SJSA1 (cell line): ENCODE measurements at regions not wholly inside any gene's neighbourhood (a gene's known extent, or its start where the extent isn't known, plus 50 kb on each side); places are given as distances from the start of the nearest gene placed in this dataset.

ENCODE experiments used
- DNase-seq, 2 experiments: peaks; one replicate each; pipeline ENCODE4 v3.0.0-alpha.2; 2015 to 2020; ENCODE audit warnings: low spot score in 2 of 2, low read depth in 1 of 2
- H3K27ac ChIP-seq: fragments of 250-450 bp; sonication (Bioruptor Pico); 2 replicates; pipeline ENCODE4 v1.5.1; 2020; ENCODE audit warnings: mild to moderate bottlenecking, moderate library complexity
- H3K27me3 ChIP-seq: fragments of 250-450 bp; sonication (Bioruptor Pico); replicated peaks from 2 replicates; pipeline ENCODE4 v1.5.1; 2020; ENCODE audit warnings: mild to moderate bottlenecking, moderate library complexity
- H3K36me3 ChIP-seq: fragments of 250-450 bp; sonication (Bioruptor Pico); 2 replicates; pipeline ENCODE4 v1.5.1; 2020; ENCODE audit warnings: mild to moderate bottlenecking
- H3K4me1 ChIP-seq: fragments of 250-450 bp; sonication (Bioruptor Pico); replicated peaks from 2 replicates; pipeline ENCODE4 v1.6.1; 2021; ENCODE audit warnings: mild to moderate bottlenecking
- H3K4me3 ChIP-seq: fragments of 250-450 bp; sonication (Bioruptor Pico); 2 replicates; pipeline ENCODE4 v1.5.1; 2020; ENCODE audit warnings: mild to moderate bottlenecking
- H3K9me3 ChIP-seq: fragments of 250-450 bp; sonication (Bioruptor Pico); replicated peaks from 2 replicates; pipeline ENCODE4 v1.5.1; 2020; ENCODE audit warnings: mild to moderate bottlenecking

- Histone ChIP-seq H3K4me3 (no peak overlapping the region), H3K4me1 (no peaks in the 10 kb centered on the region), H3K36me3 (no peaks in the 10 kb centered on the region), H3K27ac (no peak overlapping the region), H3K27me3 (no peaks in the 10 kb centered on the region; the same call in 1 of the 2 replicates), H3K9me3 (peaks cover 4% of the 10 kb centered on the region; the same call in 1 of the 2 replicates)
- DNase-seq = no peak
These were observed 188.8 kb downstream of the EN1 start for GRCh38 chr2:118658596-118659198.

DNA sequence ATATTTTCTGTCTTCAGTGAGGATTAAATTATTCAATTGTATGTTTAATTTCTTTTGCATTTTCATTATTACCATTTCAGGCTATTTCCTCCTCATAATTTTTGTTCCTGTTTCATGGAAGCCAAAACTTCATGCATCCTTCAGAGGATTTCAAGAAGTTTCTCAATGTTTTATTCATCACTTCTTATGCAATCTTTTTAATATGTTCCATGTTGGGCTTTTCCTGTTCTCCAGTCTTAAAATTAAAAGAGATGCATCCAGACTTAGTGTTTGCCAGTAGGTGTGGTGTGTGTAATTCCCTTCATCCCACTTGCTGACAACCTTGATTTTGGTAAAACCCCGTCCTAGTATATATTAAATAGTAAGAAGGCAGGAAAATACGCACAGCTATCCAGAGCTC lies 190.0 kb downstream of the EN1 start:
- H3K27ac ChIP-seq = no peak overlapping the region
- no peaks in the 10 kb centered on the region; the same call in 1 of the 2 replicates for H3K27me3 ChIP-seq
- no peaks in the 10 kb centered on the region for H3K36me3 ChIP-seq
- peaks cover 4% of the 10 kb centered on the region; the same call in 1 of the 2 replicates for H3K9me3 ChIP-seq
- no peak for DNase-seq
- H3K4me1 ChIP-seq = no peaks in the 10 kb centered on the region
- H3K4me3 ChIP-seq = no peak overlapping the region

DNA sequence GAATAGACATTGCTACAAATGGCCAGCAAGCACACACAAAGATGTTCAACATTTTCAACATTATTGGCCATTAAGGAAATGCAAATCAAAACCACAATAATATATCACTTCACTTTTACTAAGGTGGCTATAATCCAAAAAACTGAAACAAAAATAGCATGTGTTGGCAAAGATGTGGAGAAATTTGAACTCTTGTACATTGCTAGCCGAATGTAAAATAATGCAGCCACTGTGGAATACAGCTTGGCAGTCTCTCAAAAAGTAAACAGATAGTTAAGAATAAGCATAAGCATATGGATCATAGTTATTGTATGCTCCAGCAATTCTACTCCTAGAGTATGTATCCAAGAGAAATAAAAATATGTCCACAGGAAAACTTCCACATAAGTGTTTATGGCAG lies 192.5 kb downstream of the EN1 start:
- Histone ChIP-seq H3K9me3 (peaks cover 4% of the 10 kb centered on the region; the same call in 1 of the 2 replicates), H3K27ac (no peak overlapping the region), H3K36me3 (no peaks in the 10 kb centered on the region), H3K4me1 (no peaks in the 10 kb centered on the region), H3K27me3 (no peaks in the 10 kb centered on the region; the same call in 1 of the 2 replicates), H3K4me3 (no peak overlapping the region)
- DNase-seq = no peak

DNA sequence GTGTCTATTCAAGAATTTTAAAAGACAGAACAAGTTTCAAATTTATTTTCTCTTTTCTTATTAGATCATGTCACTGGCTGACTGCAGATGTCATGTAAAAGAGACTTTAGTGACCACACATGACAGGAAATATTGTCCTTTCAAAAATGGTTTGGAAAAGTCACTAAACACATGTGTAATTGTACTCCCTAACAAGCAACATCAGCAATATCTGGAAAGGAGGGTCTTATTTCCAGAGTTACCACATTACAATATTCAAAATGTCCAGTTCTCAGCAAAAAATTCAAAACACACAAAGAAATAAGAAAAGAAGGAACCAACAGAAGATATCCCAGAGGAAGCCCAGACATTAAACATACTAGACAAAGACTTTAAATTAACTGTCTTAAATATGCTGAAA lies 197.1 kb downstream of the EN1 start:
- Histone ChIP-seq H3K4me1 (no peaks in the 10 kb centered on the region), H3K4me3 (no peak overlapping the region), H3K36me3 (no peaks in the 10 kb centered on the region), H3K27me3 (no peaks in the 10 kb centered on the region), H3K9me3 (no peaks in the 10 kb centered on the region), H3K27ac (no peak overlapping the region)
- DNase-seq = no peak

DNA sequence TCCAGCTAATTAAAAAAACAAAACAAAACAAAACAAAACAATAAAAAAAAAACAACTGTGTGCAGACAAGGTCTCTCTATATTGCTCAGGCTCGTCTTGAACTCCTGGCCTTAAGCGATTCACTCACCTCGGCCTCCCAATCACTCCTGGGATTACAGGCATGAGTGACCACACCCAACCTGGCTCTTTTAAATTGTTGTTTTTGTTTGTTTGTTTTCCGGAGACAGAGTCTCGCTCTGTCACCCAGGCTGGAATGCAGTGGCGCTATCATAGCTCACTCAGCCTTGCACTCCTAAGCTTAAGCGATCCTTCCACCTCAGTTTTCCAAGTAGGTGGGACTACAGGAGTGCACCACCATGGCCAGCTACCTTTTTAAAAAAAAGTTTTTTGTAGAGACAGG lies 201.6 kb downstream of the EN1 start:
- no peak overlapping the region for H3K4me3 ChIP-seq
- DNase-seq = no peak
- H3K9me3 ChIP-seq = no peaks in the 10 kb centered on the region
- no peak overlapping the region for H3K27ac ChIP-seq
- no peaks in the 10 kb centered on the region for H3K36me3 ChIP-seq
- H3K4me1 ChIP-seq = no peaks in the 10 kb centered on the region
- H3K27me3 ChIP-seq = no peaks in the 10 kb centered on the region

GRCh38 chr2:118644190-118644589 lies 203.3 kb downstream of the EN1 start:
- H3K4me1 ChIP-seq = no peaks in the 10 kb centered on the region
- no peak for DNase-seq
- H3K4me3 ChIP-seq = no peak overlapping the region
- H3K27ac ChIP-seq = no peak overlapping the region
- H3K9me3 ChIP-seq = no peaks in the 10 kb centered on the region
- H3K27me3 ChIP-seq = no peaks in the 10 kb centered on the region
- no peaks in the 10 kb centered on the region for H3K36me3 ChIP-seq

GRCh38 chr2:118643294-118643693 lies 204.2 kb downstream of the EN1 start:
- no peak for DNase-seq
- no peak overlapping the region for H3K27ac ChIP-seq
- no peaks in the 10 kb centered on the region for H3K27me3 ChIP-seq
- no peaks in the 10 kb centered on the region for H3K4me1 ChIP-seq
- no peaks in the 10 kb centered on the region for H3K36me3 ChIP-seq
- H3K9me3 ChIP-seq = no peaks in the 10 kb centered on the region
- H3K4me3 ChIP-seq = no peak overlapping the region

GRCh38 chr2:118642501-118642900 lies 204.9 kb downstream of the EN1 start:
- Histone ChIP-seq H3K9me3 (no peaks in the 10 kb centered on the region), H3K27ac (no peak overlapping the region), H3K36me3 (no peaks in the 10 kb centered on the region), H3K4me1 (no peaks in the 10 kb centered on the region), H3K4me3 (no peak overlapping the region), H3K27me3 (no peaks in the 10 kb centered on the region)
- no peak for DNase-seq

- H3K36me3 ChIP-seq = no peaks in the 10 kb centered on the region
- no peaks in the 10 kb centered on the region for H3K4me1 ChIP-seq
- no peak for DNase-seq
- H3K27ac ChIP-seq = no peak overlapping the region
- H3K9me3 ChIP-seq = no peaks in the 10 kb centered on the region
- no peaks in the 10 kb centered on the region for H3K27me3 ChIP-seq
- H3K4me3 ChIP-seq = no peak overlapping the region
These were observed 205.7 kb downstream of the EN1 start for GRCh38 chr2:118641711-118642110.

DNA sequence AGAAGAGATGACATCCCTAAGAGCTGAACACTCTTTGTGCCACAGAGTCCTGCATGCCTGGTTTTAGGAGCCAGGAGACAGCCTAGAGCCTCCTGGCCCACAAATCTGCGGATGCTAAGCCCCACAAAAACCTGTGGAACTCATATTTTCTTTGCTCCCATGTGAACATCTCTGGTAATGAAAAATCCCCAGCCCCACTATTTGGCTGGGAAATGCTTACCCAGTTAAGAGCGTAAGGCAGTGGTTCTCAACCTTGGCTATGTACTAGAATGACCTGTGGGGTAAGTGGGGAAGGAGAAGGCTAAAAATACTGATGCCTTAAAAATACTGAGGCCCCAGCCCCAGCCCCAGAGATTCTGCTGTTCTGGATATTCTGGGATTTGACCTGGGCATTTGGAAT lies 208.1 kb downstream of the EN1 start:
- no peaks in the 10 kb centered on the region for H3K27me3 ChIP-seq
- no peaks in the 10 kb centered on the region for H3K36me3 ChIP-seq
- no peaks in the 10 kb centered on the region for H3K9me3 ChIP-seq
- H3K27ac ChIP-seq = no peak overlapping the region
- no peak overlapping the region for H3K4me3 ChIP-seq
- no peaks in the 10 kb centered on the region for H3K4me1 ChIP-seq
- no peak for DNase-seq

DNA sequence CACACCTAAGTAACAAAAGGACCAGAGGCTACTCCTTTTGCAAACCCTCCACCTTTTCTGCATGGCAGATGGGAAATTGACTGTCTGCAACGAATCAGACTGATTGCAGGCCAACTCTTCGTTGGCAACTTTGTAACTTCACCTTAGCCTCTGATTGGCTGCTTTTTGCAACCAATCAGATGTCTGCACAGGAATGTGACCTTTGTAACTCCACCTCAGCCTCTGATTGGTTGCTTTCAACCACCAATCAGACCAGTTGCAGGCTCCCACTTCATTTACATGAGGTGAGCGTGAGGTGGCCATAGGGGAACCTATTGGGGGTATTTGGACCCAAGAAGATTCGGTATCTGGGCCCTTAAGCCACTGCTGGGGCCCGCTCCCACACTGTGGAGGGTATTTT lies 209.0 kb downstream of the EN1 start:
- no peaks in the 10 kb centered on the region for H3K36me3 ChIP-seq
- no peak overlapping the region for H3K4me3 ChIP-seq
- no peaks in the 10 kb centered on the region for H3K9me3 ChIP-seq
- no peak overlapping the region for H3K27ac ChIP-seq
- DNase-seq = no peak
- no peaks in the 10 kb centered on the region for H3K27me3 ChIP-seq
- H3K4me1 ChIP-seq = no peaks in the 10 kb centered on the region

DNA sequence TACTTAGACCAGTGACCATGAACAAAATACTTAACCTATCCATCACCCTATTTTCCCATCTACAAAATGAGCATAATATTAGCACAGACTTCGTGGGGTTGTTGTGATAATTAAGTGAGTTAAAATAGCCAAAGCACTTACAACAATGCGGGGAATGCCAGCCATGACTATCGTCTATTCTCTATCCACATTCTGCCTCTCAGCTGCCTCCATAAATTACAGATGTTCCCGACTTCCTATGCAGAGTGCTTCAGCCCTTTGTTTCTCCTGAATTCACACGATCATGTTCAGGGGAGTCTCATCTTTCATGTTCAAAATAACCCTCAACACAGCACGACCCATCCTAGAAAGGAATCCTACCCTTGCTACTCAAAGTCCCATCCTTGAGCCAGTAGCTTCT lies 211.6 kb downstream of the EN1 start:
- no peak for DNase-seq
- no peaks in the 10 kb centered on the region for H3K9me3 ChIP-seq
- H3K27me3 ChIP-seq = no peaks in the 10 kb centered on the region
- H3K4me3 ChIP-seq = no peak overlapping the region
- no peak overlapping the region for H3K27ac ChIP-seq
- H3K36me3 ChIP-seq = no peaks in the 10 kb centered on the region
- no peaks in the 10 kb centered on the region for H3K4me1 ChIP-seq

GRCh38 chr2:118634876-118635275 lies 212.6 kb downstream of the EN1 start:
- Histone ChIP-seq H3K27me3 (no peaks in the 10 kb centered on the region), H3K9me3 (no peaks in the 10 kb centered on the region), H3K4me3 (no peak overlapping the region), H3K4me1 (no peaks in the 10 kb centered on the region), H3K36me3 (no peaks in the 10 kb centered on the region), H3K27ac (no peak overlapping the region)
- DNase-seq = no peak

DNA sequence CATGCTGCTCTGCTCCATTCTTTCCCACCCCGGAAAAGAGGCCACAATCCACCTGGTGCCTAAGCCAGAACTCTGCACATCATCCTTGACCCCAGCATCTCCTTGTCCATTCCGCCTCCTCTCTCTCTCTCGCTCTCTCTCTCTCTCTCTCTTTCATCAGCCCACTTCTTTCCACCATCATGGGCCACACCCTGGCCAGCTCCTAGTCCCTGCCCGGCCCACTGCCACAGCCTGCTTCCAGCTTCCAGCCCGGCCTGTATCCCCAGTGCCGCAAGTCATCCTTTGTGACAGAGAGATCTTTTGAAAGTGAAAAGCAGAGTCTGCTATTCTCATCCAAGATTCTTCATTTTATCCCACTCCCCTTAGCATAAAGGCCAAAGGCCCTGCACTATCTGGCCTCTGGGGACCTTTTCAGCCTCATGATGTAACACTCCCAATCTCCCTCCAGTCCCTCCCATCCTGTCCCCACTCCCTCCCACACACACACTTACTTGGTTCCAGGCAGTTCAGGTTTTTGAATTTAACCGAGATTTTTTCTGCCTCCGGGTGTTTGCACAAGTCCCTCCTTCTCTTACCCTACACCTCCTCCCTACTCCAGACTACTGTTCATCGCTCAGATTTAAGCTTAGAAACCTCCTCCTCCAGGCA lies 214.0 kb downstream of the EN1 start:
- no peak for DNase-seq
- H3K4me1 ChIP-seq = no peaks in the 10 kb centered on the region
- no peak overlapping the region for H3K27ac ChIP-seq
- no peaks in the 10 kb centered on the region for H3K9me3 ChIP-seq
- H3K27me3 ChIP-seq = 0 out of 2 replicates have a peak, but pooled peaks cover 3% of the 10 kb centered on the region
- H3K4me3 ChIP-seq = no peak overlapping the region
- H3K36me3 ChIP-seq = no peaks in the 10 kb centered on the region

- no peak overlapping the region for H3K27ac ChIP-seq
- no peaks in the 10 kb centered on the region for H3K36me3 ChIP-seq
- H3K9me3 ChIP-seq = no peaks in the 10 kb centered on the region
- 0 out of 2 replicates have a peak, but pooled peaks cover 3% of the 10 kb centered on the region for H3K27me3 ChIP-seq
- DNase-seq = no peak
- H3K4me1 ChIP-seq = no peaks in the 10 kb centered on the region
- no peak overlapping the region for H3K4me3 ChIP-seq
These were observed 214.5 kb downstream of the EN1 start for GRCh38 chr2:118632921-118633320.
